GM18519 (cell line): ENCODE measurements at regions not wholly inside any gene's neighbourhood (a gene's known extent, or its start where the extent isn't known, plus 50 kb on each side); places are given as distances from the start of the nearest gene placed in this dataset.
"Not testable (repeated sequence)": the region's sequence is repeated elsewhere in the genome, so short reads cannot be mapped to it uniquely, and the experiment has no call there.

Experiments used
- ATAC-seq: cut with Tn5 transposase; IDR thresholded peaks from one replicate; pipeline ENCODE4 v1.9.1; 2021; ENCODE audit warnings: mild to moderate bottlenecking, moderate library complexity; ENCODE audit not compliant: unreplicated experiment, low FRiP score

- no peak for ATAC-seq
Observed at GRCh38 chr3:101142160-101142559, 148.9 kb upstream of the ABI3BP start.

- no peak for ATAC-seq
Observed at GRCh38 chr3:101141135-101141534, 147.9 kb upstream of the ABI3BP start.

- ATAC-seq = no peak
Observed at GRCh38 chr3:101138817-101139216, 145.6 kb upstream of the ABI3BP start.

- ATAC-seq = no peak
Observed at GRCh38 chr3:101134331-101134730, 141.1 kb upstream of the ABI3BP start.

- no peak for ATAC-seq
Observed at GRCh38 chr3:101133652-101134051, 140.4 kb upstream of the ABI3BP start.

- not testable (repeated sequence) for ATAC-seq
Observed at GRCh38 chr3:101133197-101133596, 140.0 kb upstream of the ABI3BP start.

- ATAC-seq = no peak
Observed at GRCh38 chr3:101131767-101132166, 138.5 kb upstream of the ABI3BP start.

- ATAC-seq = no peak
Observed at GRCh38 chr3:101128786-101129185, 135.6 kb upstream of the ABI3BP start.

GRCh38 chr3:101128001-101128400 lies 134.8 kb upstream of the ABI3BP start:
- no peak for ATAC-seq

- ATAC-seq = no peak
Observed at GRCh38 chr3:101124125-101124524, 130.9 kb upstream of the ABI3BP start.

GRCh38 chr3:101123081-101123480 lies 129.9 kb upstream of the ABI3BP start:
- ATAC-seq = no peak

- ATAC-seq = no peak
Observed at GRCh38 chr3:101122681-101123080, 129.5 kb upstream of the ABI3BP start.

- no peak for ATAC-seq
Observed at GRCh38 chr3:101120039-101120438, 126.8 kb upstream of the ABI3BP start.

- ATAC-seq = no peak
Observed at GRCh38 chr3:101119535-101119934, 126.3 kb upstream of the ABI3BP start.

GRCh38 chr3:101117980-101118379 lies 124.8 kb upstream of the ABI3BP start:
- ATAC-seq = no peak

GRCh38 chr3:101117465-101117864 lies 124.2 kb upstream of the ABI3BP start:
- no peak for ATAC-seq

GRCh38 chr3:101110295-101110694 lies 117.1 kb upstream of the ABI3BP start:
- not testable (repeated sequence) for ATAC-seq

- ATAC-seq = no peak
Observed at GRCh38 chr3:101104321-101104720, 111.1 kb upstream of the ABI3BP start.

- ATAC-seq = no peak
Observed at GRCh38 chr3:101102678-101103296, 109.6 kb upstream of the ABI3BP start.

- ATAC-seq = no peak
Observed at GRCh38 chr3:101100361-101101009, 107.3 kb upstream of the ABI3BP start.

- no peak for ATAC-seq
Observed at GRCh38 chr3:101099791-101100190, 106.6 kb upstream of the ABI3BP start.

GRCh38 chr3:101096444-101096843 lies 103.2 kb upstream of the ABI3BP start:
- no peak for ATAC-seq
